Calu3 (cell line): ENCODE measurements at regions not wholly inside any gene's neighbourhood (a gene's known extent, or its start where the extent isn't known, plus 50 kb on each side); places are given as distances from the start of the nearest gene placed in this dataset.
"Not testable (repeated sequence)": the region's sequence is repeated elsewhere in the genome, so short reads cannot be mapped to it uniquely, and the experiment has no call there.

Experiments
- BruUV-seq: library from RNA; stranded (reverse); fragments of 400-500 nt; replicated peaks from 2 replicates; lab custom pipeline; 2021; lab: Mats Ljungman, UMichigan
- CTCF ChIA-PET: fragments of 300-600 bp; sonication (Branson Sonifier 250); formaldehyde crosslinking; loops from one replicate; lab custom pipeline; 2022; ENCODE audit warnings: antibody characterized with exemption; lab: Charles Lee
- DNase-seq: peaks from one replicate; pipeline ENCODE4 v3.0.0; 2022
- H3K27ac Mint-ChIP-seq: one replicate; pipeline ENCODE4 v1.8.0; 2022; ENCODE audit warnings: mixed read lengths; ENCODE audit not compliant: unreplicated experiment
- H3K27me3 Mint-ChIP-seq: one replicate; pipeline ENCODE4 v1.8.0; 2022; ENCODE audit warnings: mixed read lengths; ENCODE audit not compliant: unreplicated experiment
- H3K36me3 Mint-ChIP-seq: one replicate; pipeline ENCODE4 v1.8.0; 2022; ENCODE audit warnings: mild to moderate bottlenecking, moderate library complexity, mixed read lengths; ENCODE audit not compliant: insufficient read depth, unreplicated experiment
- H3K4me1 Mint-ChIP-seq: one replicate; pipeline ENCODE4 v1.8.0; 2022; ENCODE audit warnings: mild to moderate bottlenecking, low read depth, mixed read lengths; ENCODE audit not compliant: unreplicated experiment
- H3K4me3 Mint-ChIP-seq: one replicate; pipeline ENCODE4 v1.8.0; 2022; ENCODE audit warnings: mild to moderate bottlenecking, low read depth, moderate library complexity, mixed read lengths; ENCODE audit not compliant: unreplicated experiment
- H3K9me3 Mint-ChIP-seq: one replicate; pipeline ENCODE4 v1.8.0; 2022; ENCODE audit warnings: low read depth, mixed read lengths; ENCODE audit not compliant: unreplicated experiment
- intact Hi-C: fragments of 100-400 bp; cut with micrococcal nuclease; formaldehyde crosslinking; loops from one replicate; pipeline ENCODE4 v1.10.0; 2022; ENCODE audit not compliant: unreplicated experiment
- TF ChIP-seq, protein P1 (sequence below): fragments of 200-600 bp; IDR thresholded peaks from one replicate; pipeline ENCODE4 v1.8.0; 2022; ENCODE audit warnings: antibody characterized with exemption; ENCODE audit not compliant: unreplicated experiment

DNA sequence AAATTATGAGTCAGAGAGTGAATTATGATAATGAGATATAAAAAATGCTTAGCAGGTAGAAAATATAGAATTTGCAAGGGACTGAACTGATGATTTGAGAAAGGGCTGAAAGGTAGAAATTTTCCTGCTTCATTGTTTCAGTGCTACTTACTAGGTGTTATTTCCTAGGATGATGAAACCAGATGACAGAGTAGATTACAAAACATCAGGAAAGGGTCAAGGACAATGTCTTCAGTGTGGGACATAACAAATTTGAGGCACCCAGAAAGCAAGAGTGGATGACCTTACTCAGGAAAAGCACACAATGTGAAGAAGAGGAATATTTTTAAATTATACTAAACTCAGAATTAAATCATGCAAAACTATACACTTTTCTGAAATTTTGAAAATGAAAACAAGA is 102.1 kb downstream of the SHCBP1 start:
- Mint-ChIP-seq H3K4me3 (no peak overlapping the region), H3K4me1 (no peaks in the 10 kb centered on the region), H3K27ac (no peak overlapping the region), H3K36me3 (no peaks in the 10 kb centered on the region), H3K27me3 (no peaks in the 10 kb centered on the region), H3K9me3 (peaks cover 6% of the 10 kb centered on the region)
- TF ChIP-seq, protein P1, sequence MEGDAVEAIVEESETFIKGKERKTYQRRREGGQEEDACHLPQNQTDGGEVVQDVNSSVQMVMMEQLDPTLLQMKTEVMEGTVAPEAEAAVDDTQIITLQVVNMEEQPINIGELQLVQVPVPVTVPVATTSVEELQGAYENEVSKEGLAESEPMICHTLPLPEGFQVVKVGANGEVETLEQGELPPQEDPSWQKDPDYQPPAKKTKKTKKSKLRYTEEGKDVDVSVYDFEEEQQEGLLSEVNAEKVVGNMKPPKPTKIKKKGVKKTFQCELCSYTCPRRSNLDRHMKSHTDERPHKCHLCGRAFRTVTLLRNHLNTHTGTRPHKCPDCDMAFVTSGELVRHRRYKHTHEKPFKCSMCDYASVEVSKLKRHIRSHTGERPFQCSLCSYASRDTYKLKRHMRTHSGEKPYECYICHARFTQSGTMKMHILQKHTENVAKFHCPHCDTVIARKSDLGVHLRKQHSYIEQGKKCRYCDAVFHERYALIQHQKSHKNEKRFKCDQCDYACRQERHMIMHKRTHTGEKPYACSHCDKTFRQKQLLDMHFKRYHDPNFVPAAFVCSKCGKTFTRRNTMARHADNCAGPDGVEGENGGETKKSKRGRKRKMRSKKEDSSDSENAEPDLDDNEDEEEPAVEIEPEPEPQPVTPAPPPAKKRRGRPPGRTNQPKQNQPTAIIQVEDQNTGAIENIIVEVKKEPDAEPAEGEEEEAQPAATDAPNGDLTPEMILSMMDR, result no peak
- intact Hi-C loops, result no loop called here
- CTCF ChIA-PET, result no interaction called here
- DNase-seq, result no peak
- BruUV-seq, result no TSS peak

DNA sequence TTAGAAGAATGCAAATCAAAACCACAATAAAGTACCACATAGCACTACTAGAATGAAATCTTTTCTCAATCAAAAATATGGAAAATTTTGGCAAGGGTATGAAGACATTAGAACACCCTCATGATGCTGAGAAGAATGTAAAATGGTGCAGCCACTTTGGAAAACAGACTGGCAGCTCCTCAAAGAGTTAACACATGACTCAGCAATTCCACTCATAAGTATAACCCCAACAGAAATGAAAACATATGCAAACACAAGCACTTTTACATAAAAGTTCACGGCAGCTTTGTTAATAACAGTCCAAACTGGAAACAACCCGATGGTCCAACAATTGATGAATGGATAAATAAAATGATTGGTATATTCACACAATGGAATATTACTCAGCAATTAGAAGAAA is 124.5 kb downstream of the SHCBP1 start:
- H3K27ac Mint-ChIP-seq, result no peak overlapping the region
- CTCF ChIA-PET, result no interaction called here
- TF ChIP-seq, protein P1, result no peak
- no peak for DNase-seq
- H3K27me3 Mint-ChIP-seq, result no peaks in the 10 kb centered on the region
- BruUV-seq, result no TSS peak
- H3K36me3 Mint-ChIP-seq, result no peaks in the 10 kb centered on the region
- intact Hi-C loops, result no loop called here
- H3K9me3 Mint-ChIP-seq, result peaks cover 2% of the 10 kb centered on the region
- no peak overlapping the region for H3K4me3 Mint-ChIP-seq
- no peaks in the 10 kb centered on the region for H3K4me1 Mint-ChIP-seq

DNA sequence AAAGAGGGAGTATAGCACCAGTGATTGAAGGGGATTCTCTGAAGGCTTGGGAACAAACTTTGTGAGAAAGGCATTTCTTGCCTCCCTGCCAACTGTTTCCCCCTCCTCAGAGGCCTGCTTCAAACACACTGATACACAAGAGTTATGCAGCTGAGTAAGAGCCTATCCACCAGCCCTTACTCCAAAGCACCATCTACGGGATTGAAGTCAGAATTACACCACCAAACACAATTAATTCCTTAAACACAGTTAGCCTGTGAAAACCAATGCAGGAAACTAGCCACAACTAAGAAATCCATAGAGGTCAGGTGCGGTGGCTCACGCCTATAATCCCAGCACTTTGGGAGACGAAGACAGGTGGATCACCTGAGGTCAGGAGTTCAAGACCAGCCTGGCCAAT is 138.3 kb downstream of the SHCBP1 start:
- Mint-ChIP-seq H3K9me3 (peaks cover 11% of the 10 kb centered on the region), H3K4me3 (no peak overlapping the region), H3K27ac (no peak overlapping the region), H3K27me3 (no peaks in the 10 kb centered on the region), H3K36me3 (no peaks in the 10 kb centered on the region), H3K4me1 (no peaks in the 10 kb centered on the region)
- TF ChIP-seq, protein P1, result no peak
- intact Hi-C loops, result no loop called here
- no peak for DNase-seq
- BruUV-seq, result no TSS peak
- CTCF ChIA-PET, result interaction anchor here (0.6 kb wide), 1 partner anchor 9 kb away, joined by 3 read pairs; no protein-coding TSS in a partner anchor

DNA sequence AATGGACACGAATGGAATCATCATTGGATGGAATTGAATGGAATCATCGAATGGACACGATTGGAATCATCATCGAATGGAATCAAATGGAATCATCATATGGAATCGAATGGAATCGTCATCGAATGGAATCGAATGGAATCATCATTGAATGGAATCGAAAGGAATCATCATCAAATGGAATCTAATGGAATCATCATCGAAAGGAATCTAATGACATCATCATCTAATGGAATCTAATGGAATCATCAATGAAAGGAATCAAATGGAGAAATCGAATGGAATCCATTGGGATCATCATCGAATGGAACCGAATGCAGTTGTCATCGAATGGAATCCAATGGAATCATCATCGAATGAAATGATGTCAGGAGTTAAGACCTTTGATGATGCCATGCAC is 154.9 kb downstream of the SHCBP1 start:
- no peak for DNase-seq
- Mint-ChIP-seq H3K9me3 (peaks cover 17% of the 10 kb centered on the region), H3K27me3 (no peaks in the 10 kb centered on the region), H3K4me3 (no peak overlapping the region), H3K4me1 (no peaks in the 10 kb centered on the region), H3K36me3 (no peaks in the 10 kb centered on the region), H3K27ac (no peak overlapping the region)
- no TSS peak for BruUV-seq
- TF ChIP-seq, protein P1, result no peak
- intact Hi-C loops, result no loop called here
- CTCF ChIA-PET, result no interaction called here

DNA sequence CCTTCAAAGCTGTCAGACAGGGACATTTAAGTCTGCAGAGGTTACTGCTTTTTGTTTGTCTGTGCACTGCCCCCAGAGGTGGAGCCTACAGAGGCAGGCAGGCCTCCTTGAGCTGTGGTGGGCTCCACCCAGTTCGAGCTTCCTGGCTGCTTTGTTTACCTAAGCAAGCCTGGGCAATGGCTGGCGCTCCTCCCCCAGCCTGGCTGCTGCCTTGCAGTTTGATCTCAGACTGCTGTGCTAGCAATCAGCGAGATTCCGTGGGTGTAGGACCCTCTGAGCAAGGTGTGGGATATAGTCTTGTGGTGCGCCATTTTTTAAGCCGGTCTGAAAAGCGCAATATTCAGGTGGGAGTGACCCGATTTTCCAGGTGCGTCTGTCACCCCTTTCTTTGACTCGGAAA is 166.4 kb downstream of the SHCBP1 start:
- intact Hi-C loops, H3K27ac Mint-ChIP-seq, H3K4me1 Mint-ChIP-seq, CTCF ChIA-PET, H3K27me3 Mint-ChIP-seq, H3K4me3 Mint-ChIP-seq, H3K36me3 Mint-ChIP-seq, DNase-seq, BruUV-seq: not testable (repeated sequence)
- peaks cover 12% of the 10 kb centered on the region for H3K9me3 Mint-ChIP-seq
